ENCODE measurements at regions not wholly inside any gene's neighbourhood (a gene's known extent, or its start where the extent isn't known, plus 50 kb on each side); places are given as distances from the start of the nearest gene placed in this dataset.

GRCh38 chr1:38716229-38716628 is 143.3 kb downstream of the RRAGC start:
- no peak for DNase-seq

DNA sequence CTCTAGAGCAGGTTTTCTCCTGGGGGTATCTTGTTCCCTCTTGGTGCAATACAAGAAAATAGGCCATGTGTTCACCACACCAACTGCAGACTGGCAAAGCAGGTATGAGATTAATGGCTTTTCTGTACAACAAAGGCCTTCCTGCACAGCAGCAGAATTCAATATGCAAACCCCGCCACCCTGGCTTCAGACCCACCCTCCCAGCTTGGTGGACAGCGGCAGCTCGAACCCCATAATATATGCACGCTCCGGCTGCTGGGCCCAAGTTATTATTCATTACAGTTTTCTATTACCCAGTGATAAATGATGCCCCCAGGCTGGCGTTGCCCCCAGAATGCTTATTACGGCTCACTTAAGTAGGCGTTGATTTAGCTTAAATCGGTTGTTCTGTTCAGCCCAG is 144.2 kb downstream of the RRAGC start:
- no peak for DNase-seq

GRCh38 chr1:38712046-38712445 is 147.5 kb downstream of the RRAGC start:
- DNase-seq, result no peak

- no peak for DNase-seq
These were observed 150.8 kb downstream of the RRAGC start for GRCh38 chr1:38708701-38709258.

- DNase-seq, result no peak
These were observed 158.5 kb downstream of the RRAGC start for GRCh38 chr1:38701088-38701487.

GRCh38 chr1:38700077-38700470 is 159.5 kb downstream of the RRAGC start:
- no peak for DNase-seq

DNA sequence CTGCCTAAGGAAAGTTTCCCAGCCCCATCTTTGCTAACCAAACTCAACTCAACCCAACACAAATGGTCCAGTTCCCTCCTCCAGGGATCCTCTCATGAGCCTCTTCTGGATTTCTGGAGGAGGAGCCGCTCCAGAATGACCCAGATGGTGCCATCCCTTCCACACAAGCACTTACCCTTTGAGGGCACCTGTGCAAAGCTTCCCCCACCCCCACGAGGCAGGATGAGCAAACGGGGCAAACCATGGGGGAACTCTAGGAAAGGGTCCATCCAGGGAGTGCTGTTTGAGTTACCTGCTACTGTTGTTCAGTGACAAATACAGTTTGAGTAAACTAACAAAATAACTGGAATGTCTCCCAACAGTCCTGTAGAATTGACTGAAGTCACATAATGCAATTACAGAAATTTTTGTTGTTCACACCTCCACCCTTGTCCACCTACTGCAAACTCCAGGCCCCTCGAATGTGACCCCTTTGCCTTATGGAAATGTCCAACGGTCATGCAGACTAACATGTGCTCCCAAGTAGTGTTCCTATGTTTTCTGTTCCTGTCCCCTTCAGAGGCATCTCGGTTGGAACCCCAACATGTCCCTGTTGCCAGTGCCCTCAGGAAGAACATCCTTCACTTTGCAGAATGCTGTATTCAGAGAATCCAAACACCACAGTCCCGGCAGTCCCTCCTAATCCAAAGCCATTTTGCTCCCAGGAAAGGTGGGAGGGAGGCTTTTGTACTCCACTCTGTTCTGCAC is 160.1 kb downstream of the RRAGC start:
- no peak for DNase-seq

GRCh38 chr1:38697387-38697786 is 162.2 kb downstream of the RRAGC start:
- no peak for DNase-seq

- no peak for DNase-seq
These were observed 163.2 kb downstream of the RRAGC start for GRCh38 chr1:38696371-38696770.

DNA sequence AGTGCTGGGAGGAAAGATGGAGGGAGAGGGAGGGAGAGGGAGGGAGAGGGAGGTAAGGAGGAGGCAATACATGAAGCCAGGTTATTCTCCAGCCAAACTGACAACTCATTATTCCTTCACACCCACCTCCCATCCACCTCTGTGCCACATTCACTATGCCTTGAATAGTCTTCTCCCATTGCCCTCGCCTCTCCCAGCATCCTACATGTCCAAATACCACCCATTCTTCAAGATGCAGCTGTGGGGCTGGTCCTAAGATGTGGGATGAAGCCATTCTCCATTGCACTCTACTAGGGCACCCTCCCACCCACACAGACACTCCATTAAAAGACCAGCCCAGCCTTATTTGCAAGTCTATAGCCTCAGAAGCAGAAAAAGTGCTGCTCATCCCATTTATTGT is 165.8 kb downstream of the RRAGC start:
- DNase-seq, result no peak

DNA sequence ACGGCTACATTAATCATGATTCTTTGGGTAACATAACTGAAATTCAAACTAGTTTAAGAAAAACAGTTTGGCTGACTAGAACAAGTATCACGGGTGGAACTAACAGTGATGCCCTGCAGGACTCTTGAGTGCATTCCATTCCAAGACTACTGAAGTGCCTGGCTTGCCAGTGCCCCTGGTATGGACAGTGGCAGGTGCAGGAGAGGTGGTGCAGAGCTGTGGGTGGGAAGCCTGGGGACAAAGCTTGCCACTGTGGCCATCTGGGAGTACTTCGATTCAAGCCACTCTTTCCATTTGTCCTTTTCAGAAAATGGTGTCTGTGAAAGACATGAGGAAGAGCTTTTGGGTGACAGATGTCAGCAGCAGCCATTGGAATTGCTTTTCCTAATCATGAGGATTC is 166.5 kb downstream of the RRAGC start:
- DNase-seq, result no peak

- DNase-seq, result no peak
These were observed 168.7 kb downstream of the RRAGC start for GRCh38 chr1:38690790-38691449.

- DNase-seq, result no peak
These were observed 172.7 kb downstream of the RRAGC start for GRCh38 chr1:38686927-38687255.

- DNase-seq, result no peak
These were observed 173.2 kb downstream of the RRAGC start for GRCh38 chr1:38686167-38686926.

- DNase-seq, result no peak
These were observed 174.2 kb downstream of the RRAGC start for GRCh38 chr1:38685388-38685787.

DNA sequence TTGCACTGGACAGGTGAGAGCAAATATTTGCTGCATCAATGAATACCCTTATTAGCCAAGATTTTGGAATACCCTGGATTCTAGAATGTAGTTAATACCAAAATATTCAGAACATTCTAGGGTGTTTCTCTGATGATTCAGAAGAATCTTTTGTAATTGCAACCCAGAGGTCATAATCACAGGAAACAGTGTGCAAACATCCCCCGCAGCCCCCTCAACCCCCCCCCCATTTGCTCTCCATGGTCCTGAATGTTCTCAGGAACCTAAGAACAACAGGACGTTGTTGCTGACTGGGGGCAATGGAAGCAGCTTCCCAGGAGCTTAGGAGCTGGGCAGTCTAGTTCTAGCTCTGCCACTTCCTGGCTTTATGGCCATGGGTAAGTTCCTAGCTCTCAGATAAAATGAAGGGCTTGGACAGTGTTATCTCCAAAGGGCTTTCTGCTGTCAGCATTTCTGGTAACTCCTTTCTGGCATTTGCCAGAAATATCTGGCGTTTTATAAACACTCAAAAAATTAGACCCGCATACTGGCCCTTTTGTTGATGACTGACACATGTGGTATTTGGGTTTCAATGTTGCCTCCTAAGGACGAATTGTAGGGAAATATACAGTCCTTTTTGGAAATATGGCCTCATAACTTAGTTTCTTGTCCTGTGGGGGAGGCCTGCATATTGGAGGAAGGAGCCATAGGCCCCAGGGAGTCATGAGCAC is 178.6 kb downstream of the RRAGC start:
- DNase-seq, result no peak

DNA sequence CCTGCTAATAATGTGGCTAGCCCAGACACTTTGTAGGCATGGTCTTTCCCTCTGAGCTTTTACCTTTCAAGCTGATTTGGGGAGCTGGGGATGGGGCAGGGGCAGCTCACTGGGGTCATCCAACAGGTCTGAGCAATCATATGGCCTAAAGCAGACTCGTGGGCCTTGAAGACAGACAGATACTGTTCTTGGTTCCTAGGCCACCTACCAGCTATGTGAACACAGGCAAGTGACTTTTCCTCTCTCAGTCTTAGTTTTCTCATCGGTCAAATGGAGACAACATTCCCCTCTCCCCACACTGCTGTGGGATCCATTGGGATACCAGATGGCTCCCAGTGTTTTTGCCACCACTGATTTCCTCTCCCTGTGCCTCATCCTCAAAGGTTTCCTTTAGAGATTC is 181.8 kb downstream of the RRAGC start:
- DNase-seq, result no peak

GRCh38 chr1:38677311-38677710 is 182.3 kb downstream of the RRAGC start:
- DNase-seq, result no peak

DNA sequence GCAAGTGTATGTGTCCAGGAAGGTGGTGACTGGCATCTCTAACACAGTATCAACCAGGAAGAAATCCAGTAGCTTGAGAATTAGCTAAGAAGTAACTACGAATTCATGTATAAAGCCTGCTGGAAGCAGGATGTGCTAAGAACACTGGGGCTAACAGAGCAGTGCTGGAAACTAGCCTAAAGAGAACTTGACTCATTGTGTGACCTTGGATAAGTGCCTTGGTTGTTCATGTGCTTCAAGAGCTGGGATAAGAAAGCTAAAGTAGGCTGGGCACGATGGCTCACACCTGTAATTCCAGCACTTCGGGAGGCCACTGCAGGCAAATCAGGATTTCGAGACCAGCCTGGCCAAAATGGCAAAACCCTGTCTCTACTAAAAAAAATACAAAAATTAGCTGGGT is 186.9 kb downstream of the RRAGC start:
- no peak for DNase-seq

DNA sequence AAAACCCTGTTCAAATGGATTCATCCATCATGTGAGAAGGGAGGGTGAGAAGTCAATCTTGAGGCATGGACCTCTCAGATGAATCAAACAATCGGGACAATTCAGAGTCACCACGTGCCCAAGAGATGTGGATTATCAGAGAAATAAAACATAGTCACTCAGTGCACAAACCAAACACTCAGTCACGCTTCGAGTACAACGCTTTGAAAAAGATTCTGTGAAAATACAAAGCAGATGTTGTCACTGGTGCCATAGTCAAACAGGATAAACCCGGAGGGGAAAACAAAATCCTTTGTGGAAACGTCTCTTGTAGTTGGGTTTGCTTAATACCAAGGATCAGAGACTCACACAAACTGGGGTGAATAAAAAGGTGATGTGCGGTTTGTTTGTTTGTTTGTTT is 188.4 kb downstream of the RRAGC start:
- DNase-seq, result no peak

DNA sequence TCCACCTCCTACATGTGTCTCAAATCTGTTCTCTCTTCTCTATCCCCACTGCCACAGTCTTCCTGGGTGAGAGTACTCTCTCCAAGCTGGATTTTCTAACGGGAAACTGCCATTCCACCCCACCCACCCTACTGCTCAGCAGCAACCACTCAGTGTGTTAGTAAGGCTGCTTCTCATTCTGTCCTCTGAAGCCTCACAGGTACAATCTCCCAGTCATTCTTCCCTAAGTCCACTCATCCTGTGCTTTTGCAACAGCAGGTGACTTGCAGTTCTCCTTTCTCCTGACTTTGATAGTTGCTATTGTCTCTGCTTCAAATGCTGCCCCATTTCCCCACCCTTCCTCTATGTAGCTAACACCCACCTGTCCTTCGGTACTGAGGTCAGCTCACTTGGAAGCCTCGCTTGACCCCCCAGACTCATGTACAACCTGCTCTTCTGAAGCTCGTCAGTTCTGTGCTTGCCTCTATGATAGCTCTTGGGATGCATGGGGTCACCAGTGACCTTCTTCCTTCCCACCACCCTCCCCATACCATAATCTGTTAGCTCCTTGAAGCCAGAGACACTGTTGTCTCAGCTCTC is 188.9 kb downstream of the RRAGC start:
- DNase-seq, result no peak

- DNase-seq, result no peak
These were observed 191.9 kb downstream of the RRAGC start for GRCh38 chr1:38667626-38668025.

- no peak for DNase-seq
These were observed 197.4 kb downstream of the RRAGC start for GRCh38 chr1:38662126-38662525.
